GM18505 (cell line): ENCODE measurements at regions not wholly inside any gene's neighbourhood (a gene's known extent, or its start where the extent isn't known, plus 50 kb on each side); places are given as distances from the start of the nearest gene placed in this dataset.

Experiments used
- ATAC-seq: cut with Tn5 transposase; IDR thresholded peaks from one replicate; pipeline ENCODE4 v1.9.1; 2021; ENCODE audit not compliant: unreplicated experiment
- POLR2A ChIP-seq: IDR thresholded peaks from 4 replicates; pipeline ENCODE4 v1.6.1; 2011; ENCODE audit warnings: borderline replicate concordance; ENCODE audit not compliant: insufficient read depth, insufficient read length; ENCODE audit errors: extremely low read depth

GRCh38 chr5:68946728-68947127, 147.1 kb upstream of the SLC30A5 start:
- no peak for ATAC-seq
- no peak for TF ChIP-seq POLR2A

- no peak for TF ChIP-seq POLR2A
- no peak for ATAC-seq
These were observed 145.8 kb upstream of the SLC30A5 start for GRCh38 chr5:68947986-68948385.

- TF ChIP-seq POLR2A = no peak
- no peak for ATAC-seq
These were observed 144.6 kb upstream of the SLC30A5 start for GRCh38 chr5:68949256-68949655.

- no peak for ATAC-seq
- no peak for TF ChIP-seq POLR2A
These were observed 144.1 kb upstream of the SLC30A5 start for GRCh38 chr5:68949711-68950110.

DNA sequence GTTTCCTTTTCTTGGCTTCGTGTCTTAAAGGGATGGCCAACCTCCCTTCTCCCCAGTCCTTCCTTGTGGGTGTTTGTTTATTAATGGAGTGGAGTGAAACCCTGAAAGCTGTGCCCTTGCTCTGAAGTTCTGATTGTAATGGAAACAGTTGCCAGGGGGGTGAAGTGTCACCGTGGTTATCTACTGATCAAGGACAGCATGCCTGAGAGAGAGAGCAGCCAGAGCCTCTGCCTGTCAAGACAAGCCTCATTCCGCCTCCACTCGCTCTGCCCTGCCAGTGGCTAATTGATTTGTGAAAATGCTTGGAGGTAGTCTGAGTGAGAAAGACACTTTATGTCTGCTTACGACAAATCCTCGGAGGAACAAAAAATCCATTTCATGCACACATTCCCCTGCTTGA, 143.7 kb upstream of the SLC30A5 start:
- TF ChIP-seq POLR2A = no peak
- no peak for ATAC-seq

- no peak for ATAC-seq
- no peak for TF ChIP-seq POLR2A
These were observed 142.9 kb upstream of the SLC30A5 start for GRCh38 chr5:68950930-68951329.

- TF ChIP-seq POLR2A = no peak
- no peak for ATAC-seq
These were observed 140.5 kb upstream of the SLC30A5 start for GRCh38 chr5:68953231-68953874.

GRCh38 chr5:68953875-68954617, 139.8 kb upstream of the SLC30A5 start:
- no peak for TF ChIP-seq POLR2A
- no peak for ATAC-seq

DNA sequence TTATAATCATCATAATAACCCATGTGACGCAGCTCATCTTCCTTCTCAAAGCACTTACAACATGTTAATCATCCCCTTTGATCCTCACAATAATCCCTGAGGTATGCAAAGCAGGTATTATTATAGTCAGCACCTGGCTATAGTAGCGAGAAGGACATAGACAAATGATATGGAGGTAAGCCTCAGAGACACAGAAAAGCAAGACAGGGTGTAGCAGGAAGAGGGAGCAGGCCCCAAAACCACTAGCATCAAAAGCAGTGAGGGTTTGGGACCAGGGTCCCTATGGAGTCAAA, 139.2 kb upstream of the SLC30A5 start:
- no peak for TF ChIP-seq POLR2A
- ATAC-seq = no peak

- ATAC-seq = no peak
- no peak for TF ChIP-seq POLR2A
These were observed 136.2 kb upstream of the SLC30A5 start for GRCh38 chr5:68957591-68957990.

DNA sequence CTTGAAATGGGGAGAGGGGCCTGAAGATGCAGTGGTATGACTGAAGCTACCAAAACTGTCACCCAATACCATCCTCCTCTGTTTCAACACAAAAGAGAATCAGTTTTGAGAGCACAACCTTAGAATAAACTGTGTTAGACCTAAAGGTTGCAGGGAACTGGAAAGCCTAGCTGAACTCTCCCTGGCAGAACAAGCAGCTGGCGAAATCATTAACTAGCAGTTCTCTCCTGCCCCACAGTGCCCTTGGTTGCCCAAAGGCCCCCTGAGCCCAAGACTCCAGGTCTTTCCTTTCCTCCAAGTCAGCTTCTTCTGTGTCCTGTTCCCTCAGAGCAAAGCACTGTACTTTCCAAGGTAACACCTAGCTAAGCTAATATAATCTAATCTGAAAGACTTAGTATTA, 135.4 kb upstream of the SLC30A5 start:
- ATAC-seq = no peak
- TF ChIP-seq POLR2A = no peak

- no peak for ATAC-seq
- no peak for TF ChIP-seq POLR2A
These were observed 133.4 kb upstream of the SLC30A5 start for GRCh38 chr5:68960456-68960855.

DNA sequence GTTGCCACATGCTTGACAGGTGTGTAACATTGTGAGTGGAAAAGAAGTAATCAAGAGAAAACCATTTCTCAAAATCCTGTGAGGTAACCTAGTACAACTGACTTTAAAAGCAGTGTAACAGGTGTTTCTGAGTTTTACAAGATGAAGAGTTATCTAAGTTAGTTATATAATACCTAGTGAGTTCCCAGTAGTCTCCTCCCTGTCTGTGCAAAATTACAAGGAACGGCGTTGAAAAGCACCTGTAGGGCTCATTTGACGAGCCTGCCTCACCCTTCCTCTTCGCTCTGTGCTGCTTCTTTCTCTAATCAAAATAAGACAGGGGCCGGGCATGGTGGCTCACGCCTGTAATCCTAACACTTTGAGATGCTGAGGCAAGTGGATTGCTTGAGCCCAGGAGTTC, 132.9 kb upstream of the SLC30A5 start:
- no peak for ATAC-seq

DNA sequence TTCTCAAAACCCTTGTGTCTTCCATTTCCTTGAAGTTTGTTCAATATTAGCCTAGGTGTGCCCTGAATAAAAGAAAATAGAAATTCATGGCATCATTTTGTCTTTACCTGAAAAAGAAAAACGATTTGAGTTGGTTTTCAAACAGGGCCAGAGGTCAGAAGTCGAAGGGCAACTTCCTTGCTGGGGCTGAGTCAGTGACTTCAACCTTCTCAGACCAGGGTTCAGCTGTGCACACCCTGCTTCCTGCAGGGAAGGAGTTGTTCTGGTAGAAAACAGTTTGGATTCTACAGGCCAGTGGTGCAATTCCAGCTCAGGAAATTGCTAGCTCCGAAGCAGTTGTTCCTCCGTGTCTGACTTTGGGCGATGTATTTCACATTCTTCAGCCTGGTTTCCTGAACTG, 132.1 kb upstream of the SLC30A5 start:
- TF ChIP-seq POLR2A = no peak

More for the DNA sequence above, 132.9 kb upstream of the SLC30A5 start:
- TF ChIP-seq POLR2A = no peak

GRCh38 chr5:68962757-68963484, 130.9 kb upstream of the SLC30A5 start:
- no peak for ATAC-seq
- TF ChIP-seq POLR2A = no peak

More for the DNA sequence above, 132.1 kb upstream of the SLC30A5 start:
- no peak for ATAC-seq

DNA sequence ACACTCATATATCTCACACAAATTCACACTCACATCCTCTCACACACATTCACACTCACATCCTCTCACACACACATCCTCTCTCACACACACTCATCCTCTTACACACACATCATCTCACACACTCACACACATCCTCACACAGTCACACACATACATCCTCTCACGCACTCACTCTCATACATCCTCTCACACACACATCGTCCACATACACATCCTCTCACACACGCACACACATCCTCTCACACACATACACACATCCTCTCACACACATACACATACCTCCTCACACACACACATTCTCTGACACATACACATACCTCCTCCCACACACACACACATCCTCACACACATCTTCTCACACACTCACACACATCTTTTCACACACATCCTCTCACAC, 129.1 kb upstream of the SLC30A5 start:
- TF ChIP-seq POLR2A = no peak
- ATAC-seq = no peak
